GM10847 (cell line): ENCODE measurements at regions not wholly inside any gene's neighbourhood (a gene's known extent, or its start where the extent isn't known, plus 50 kb on each side); places are given as distances from the start of the nearest gene placed in this dataset.

ENCODE experiments used
- POLR2A ChIP-seq: IDR thresholded peaks from 2 replicates; pipeline ENCODE4 v1.6.1; 2011; ENCODE audit not compliant: insufficient read length; ENCODE audit errors: extremely low read depth

DNA sequence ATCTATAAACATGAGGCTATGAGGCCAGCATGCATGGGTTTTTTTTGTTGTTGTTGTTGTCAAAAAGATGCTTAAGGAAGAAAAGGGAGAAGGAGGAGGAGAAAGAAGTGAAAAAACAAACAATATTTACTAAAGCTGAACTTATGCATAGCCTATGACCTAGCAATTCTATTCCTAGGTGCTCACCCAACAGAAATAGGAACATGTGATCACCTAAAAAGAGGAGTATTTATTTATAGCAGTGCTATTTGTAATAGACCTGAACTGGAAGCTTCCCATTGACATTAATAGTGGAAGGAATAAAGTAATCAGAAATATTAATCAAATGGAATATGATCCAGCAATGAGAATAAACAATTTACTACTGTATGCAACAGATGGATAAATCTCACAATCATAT is 156.5 kb upstream of the OLIG3 start:
- no peak for TF ChIP-seq POLR2A

DNA sequence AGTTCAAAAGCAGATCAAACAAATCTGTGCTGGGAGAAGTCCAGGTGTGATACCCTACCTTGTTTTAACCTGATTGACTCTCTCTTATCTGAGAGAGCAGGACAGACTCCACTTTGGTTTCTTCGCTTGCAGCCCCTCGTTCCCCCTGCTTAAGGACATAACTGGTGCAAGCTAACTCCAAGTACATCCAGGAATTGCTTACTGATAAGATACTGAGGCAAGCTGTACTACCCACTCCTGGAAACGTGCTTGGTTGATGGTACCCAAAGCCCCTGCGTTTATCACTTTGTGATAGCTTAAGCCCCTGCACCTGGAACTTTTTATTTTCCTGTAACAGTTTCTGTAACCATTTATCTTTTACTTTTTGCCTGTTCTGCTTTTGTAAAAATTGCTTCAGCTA is 157.0 kb upstream of the OLIG3 start:
- TF ChIP-seq POLR2A = no peak

DNA sequence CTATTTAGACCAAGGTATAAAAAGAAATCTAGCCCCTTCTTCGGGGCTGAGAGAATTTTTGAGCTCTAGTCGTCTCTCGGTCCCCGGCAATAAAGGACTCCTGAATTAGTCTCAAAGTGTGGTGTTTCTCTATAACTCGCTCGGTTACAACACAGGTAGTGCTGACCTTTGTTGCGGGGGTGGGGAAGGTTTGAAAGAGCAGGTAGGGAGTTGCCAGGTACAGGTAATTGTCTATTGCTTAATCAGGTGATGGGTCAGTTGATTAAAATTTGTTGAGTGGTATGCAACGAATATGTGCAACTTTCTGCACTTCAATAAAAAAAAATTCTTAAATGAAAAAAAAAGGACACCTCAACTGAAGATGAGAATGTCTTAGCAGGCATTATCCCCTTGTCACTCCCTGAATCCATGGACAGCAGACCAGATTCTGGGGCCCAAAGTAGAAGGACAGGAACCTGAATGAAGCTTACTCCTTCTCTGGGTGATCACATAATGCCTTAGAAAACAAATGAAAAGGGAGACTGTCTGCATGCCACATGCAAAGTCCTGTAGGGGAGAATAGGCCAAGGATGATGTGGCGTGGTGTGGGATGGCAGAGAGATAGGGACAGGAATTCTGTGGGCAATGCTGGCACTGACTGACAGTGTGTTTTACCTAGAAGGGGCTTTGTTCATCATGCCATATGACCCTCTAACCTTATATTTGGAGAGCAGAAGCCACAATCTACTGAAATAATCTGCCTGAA is 157.6 kb upstream of the OLIG3 start:
- no peak for TF ChIP-seq POLR2A

DNA sequence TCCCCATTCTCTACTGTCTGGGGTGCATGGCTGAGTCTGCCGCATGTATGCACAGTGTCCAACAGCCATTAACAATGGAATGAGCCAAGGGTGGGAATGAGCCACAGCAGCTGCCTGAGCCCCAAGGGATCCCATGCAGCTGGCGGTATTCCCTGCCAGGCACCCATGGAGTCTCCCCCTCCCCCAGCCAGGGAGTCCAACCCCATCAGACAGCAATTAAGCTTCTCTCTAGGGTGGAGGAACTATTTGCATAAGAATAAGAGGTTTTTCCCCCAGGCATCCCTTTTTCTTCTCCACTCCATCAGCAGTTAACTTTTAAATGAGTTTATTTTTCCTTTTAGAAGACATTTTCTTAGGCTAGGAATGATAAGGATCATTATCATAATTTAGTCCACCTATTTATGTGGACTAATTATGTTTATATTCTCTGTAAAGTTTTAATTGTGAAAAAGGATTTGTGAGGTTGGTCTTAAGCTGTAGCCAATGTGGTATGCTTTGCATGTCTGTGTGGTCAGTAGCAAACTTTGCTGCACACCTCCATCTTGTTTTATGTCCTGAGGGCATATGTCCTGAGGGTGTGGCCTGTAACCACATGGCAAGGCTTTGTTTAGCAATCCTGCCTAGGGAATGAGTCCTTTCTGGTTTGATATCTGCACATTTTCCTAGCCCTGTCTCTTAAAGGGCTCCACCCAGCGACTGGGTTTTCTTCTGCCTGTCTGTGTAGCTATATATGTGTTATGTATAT is 158.9 kb upstream of the OLIG3 start:
- TF ChIP-seq POLR2A = no peak

DNA sequence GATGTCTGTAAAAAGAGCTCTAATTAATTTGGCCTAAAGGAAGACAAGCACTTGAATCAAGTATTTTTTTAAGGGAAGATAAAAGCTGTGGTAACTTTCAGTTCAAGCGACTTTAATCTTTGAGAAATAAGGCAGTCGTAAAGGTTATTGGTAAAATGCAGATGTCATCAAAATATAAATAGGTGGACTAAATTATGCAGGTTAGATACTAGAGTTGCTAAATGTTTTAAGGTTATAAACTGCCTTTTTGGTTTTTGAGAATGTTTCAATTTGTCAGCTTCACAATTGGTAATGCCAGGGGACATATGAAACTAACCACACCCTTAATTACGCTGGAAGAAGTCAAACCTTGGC is 159.5 kb upstream of the OLIG3 start:
- TF ChIP-seq POLR2A = no peak

DNA sequence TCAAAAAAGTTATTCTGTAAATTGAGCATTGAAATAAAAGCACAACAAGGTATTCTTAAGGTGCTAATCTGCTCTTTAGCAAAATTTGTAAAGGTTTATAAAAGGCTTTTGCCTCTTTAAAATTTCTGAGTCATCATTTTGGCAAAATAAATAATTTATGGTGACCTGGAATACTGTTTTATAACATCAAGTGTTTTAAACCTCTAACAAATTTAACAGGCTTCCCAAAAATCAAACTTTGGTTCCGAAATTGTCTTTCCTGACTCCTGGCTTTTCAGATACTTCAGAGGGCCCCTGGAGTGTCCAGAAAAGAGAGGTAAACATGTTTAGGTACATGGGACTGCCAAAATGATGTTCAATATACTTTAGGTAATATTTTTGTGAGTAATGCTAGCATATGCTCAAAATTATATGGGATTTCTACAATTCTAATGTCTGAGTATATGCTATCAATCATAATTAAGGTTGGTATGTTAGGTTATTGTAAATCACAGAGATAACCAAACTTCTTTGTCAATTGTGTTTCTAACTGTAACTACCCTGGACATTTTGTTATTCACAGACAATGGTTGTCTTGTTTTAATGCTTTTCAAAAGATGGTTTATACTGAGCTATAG is 160.3 kb upstream of the OLIG3 start:
- TF ChIP-seq POLR2A = no peak

DNA sequence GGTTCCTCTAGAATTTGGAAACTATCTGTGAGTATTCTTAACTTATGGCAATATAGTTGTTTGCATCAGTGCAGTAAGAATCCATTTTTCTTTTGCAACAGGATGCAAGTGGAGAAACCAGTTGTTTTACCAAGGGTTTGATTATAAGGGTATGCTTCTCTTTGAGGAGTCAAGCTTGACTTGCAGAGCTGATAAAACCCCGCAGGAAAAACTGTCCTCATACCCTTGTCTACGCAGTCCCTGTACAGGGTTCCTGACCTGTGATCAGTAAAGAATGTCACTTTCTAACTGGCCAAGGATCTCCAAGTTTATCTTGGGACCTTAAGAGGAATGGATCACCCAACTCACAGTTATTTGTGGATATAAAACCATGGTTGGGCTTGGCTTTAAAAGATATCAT is 161.1 kb upstream of the OLIG3 start:
- TF ChIP-seq POLR2A = no peak

DNA sequence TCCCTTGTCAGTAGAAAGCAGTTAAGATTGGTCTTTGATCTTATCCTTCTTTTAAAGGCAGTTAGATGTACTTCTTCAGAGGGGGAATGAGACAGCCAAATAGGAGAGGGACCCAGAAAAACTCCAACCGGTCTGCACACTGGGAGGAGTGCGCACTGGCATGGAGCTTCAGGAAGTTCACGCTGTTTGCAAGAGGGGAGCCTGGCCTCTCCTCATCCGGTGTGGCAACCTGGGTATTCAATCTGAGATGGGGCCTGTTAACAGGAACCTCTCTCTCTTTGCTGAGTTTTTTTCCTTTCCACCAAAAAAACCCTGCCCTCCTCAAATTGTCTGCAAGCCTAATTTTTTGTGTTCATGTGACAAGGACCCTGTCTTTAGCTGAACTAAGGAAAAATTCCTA is 162.5 kb upstream of the OLIG3 start:
- TF ChIP-seq POLR2A = no peak

DNA sequence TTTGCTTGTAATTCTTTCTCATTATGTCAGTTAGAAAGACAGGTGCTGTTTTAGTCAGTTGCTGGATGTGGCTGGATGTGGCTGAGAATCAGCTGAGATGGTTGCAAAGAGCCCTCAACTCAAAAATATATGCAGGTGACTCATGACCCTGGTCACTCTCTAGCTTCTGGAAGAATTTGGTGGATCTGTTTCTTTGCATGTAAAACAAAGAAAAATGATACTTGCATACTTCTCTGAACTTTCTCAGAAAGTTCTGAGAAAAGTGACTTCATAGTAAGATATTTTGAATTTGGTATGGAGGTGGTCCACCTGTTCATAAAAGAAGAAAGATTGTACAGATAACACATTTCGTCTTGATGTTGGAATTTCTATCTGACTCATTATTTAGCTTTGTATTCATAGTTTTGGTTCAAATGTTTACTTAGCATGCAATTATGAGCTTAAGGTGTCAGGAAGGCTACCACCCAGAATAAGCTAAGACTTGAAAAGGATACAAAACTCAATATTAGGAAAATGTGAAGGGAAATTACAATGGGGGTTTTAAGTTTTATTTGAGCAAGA is 163.2 kb upstream of the OLIG3 start:
- no peak for TF ChIP-seq POLR2A

DNA sequence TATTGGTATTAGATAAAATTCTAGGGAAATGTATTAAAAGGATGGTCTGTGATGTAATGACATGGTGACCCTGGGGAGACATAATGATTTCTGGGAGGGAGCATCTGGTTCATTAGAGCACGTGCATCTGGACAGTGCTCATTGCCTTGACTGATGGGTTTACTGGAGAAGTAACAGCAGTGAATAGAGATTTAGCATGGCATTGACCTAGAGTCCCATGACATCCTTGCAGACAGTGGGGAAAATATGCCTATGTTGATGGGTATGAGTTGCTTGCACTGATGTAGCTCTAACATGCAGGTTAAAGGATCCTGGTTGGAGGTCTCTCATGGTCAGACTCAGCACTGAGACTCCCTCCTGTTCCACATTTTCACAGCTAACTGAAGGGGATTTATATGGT is 164.1 kb upstream of the OLIG3 start:
- no peak for TF ChIP-seq POLR2A

DNA sequence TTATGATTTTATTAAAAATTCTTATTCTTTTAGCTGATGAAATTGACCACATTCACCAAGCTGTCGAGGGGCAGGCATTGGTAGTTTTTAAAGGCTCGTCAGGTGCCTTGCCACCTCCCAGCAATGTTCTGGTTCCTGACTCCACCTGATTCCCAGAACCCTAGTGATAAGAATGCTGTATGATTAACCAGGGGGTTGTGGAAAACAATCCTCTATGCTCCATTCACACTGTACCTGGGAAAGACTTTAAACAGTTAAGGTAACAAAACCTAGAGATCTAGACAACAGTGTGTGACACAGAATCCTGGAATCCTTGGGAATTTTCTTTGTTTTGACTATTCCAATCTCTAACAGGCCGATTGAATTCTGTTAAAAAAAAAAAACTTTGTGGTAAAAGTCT is 165.7 kb upstream of the OLIG3 start:
- TF ChIP-seq POLR2A = no peak

DNA sequence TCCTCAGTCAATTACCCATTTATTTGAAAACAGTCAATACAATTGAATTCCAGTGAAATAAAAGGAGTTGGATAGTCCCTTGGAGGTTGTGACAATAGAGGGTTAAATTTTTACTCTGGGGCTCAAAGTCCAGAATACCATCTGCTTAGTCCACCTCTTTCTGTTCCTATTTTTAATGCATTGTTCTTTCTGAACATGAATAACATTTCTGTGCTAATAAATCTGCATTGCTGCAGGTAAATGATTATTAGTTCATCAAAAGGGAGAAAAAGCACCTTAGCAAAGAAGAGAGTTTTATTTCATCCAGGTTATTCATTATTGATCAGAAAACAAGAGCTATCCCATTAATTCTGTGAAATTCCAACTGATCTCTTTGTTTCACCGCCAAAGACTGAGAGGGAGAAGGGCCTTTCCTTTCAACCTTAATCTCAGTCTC is 166.1 kb upstream of the OLIG3 start:
- no peak for TF ChIP-seq POLR2A

DNA sequence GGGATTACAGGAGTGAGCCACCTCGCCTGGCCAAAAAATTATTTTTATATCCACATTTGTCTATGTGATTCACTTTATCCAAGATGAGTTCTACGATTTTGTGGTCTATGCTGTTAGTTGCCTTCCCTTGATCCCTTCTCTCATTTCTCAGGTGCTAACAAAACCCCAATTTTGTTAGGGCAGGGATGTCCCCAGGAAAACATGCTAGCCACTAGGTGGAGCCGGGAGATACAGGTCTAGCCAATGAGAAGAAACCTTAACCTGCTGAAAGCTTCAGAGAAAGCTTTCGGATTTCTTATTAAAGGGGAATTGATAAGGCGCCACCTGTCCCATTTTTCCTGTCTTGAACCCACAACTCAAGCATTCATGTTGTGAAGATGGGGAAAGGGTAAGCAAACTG is 167.4 kb upstream of the OLIG3 start:
- TF ChIP-seq POLR2A = no peak

DNA sequence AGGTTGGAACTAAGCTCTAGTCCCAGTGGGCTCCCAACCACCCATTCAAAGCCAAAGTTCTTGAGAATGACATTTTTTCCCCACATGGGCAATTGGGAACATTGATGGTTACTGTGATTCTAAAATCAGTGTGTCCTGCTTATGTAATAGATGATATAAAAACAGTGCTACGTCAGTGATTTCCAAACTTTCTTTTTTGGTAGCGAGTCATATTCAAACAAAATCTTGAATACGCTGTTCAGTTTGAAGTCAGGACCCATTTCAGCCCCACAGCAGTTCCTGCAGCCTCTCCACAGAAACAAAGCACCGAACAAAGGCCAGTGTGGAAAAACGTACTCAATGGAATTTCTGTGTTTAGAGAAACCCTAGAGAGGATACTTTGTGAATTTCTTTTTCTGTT is 170.0 kb upstream of the OLIG3 start:
- TF ChIP-seq POLR2A = no peak

DNA sequence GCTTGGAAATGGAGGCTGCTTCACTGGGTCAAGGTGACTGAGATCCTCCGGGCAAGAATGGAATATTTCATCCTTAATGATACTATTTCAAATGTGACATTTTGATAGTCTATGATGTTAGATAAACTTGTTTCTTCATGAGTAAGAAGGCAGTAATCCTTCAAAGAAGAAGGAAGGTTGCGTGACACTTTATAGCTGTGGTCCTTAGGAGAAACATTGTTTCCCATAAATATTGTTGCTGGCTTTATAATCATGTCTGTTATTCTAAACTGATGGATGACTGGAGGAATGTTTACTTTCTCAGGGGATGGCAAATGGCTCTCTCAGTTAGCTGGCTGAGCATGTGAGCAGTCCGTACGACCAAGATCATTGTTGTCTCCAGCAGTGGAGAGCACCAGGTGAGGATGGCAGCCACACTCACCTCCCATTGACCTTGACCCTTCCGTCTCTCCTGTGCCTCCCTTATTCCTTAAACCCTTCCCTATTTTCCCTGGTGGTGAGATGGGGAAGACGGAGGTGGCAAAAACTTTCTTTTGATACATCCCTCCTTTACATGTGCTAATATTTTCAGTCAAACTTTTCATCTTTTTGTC is 171.2 kb upstream of the OLIG3 start:
- no peak for TF ChIP-seq POLR2A
